ENCODE measurements at regions not wholly inside any gene's neighbourhood (a gene's known extent, or its start where the extent isn't known, plus 50 kb on each side); places are given as distances from the start of the nearest gene placed in this dataset.
"Not testable (repeated sequence)": the region's sequence is repeated elsewhere in the genome, so short reads cannot be mapped to it uniquely, and the experiment has no call there.

GRCh38 chr13:80675442-80675841, 334.5 kb upstream of the SPRY2 start:
- not testable (repeated sequence) for H3K27ac ChIP-seq (ENCODE audit: low read depth, low read length); H3K4me1 ChIP-seq (ENCODE audit: control insufficient read depth in 3 of 3, insufficient read depth in 3 of 3, low read length in 3 of 3); H3K9me3 ChIP-seq (ENCODE audit: control insufficient read depth in 3 of 3, low read length in 3 of 3); H3K9ac ChIP-seq (ENCODE audit: low read depth in 1 of 3, low read length in 3 of 3); H3K4me3 ChIP-seq (ENCODE audit: low read length in 3 of 3); H3K27me3 ChIP-seq (ENCODE audit: control insufficient read depth in 3 of 3, insufficient read depth in 3 of 3, low read length in 3 of 3); H3K36me3 ChIP-seq (ENCODE audit: control insufficient read depth in 3 of 3, insufficient read depth in 3 of 3, low read length in 3 of 3)

- no peaks in the 10 kb centered on the region for H3K36me3 ChIP-seq (ENCODE audit: control insufficient read depth in 3 of 3, insufficient read depth in 3 of 3, low read length in 3 of 3)
- peaks cover 0 to 3% (median 0%) of the 10 kb centered on the region in 3 donors for H3K9me3 ChIP-seq (ENCODE audit: control insufficient read depth in 3 of 3, low read length in 3 of 3)
- no peak overlapping the region for H3K4me3 ChIP-seq (ENCODE audit: low read length in 3 of 3)
- H3K27me3 ChIP-seq (ENCODE audit: control insufficient read depth in 3 of 3, insufficient read depth in 3 of 3, low read length in 3 of 3), result no peaks in the 10 kb centered on the region
- no peaks in the 10 kb centered on the region for H3K4me1 ChIP-seq (ENCODE audit: control insufficient read depth in 3 of 3, insufficient read depth in 3 of 3, low read length in 3 of 3)
- H3K9ac ChIP-seq (ENCODE audit: low read depth in 1 of 3, low read length in 3 of 3), result no peak overlapping the region
- H3K27ac ChIP-seq (ENCODE audit: low read depth, low read length), result no peak overlapping the region
These were observed 330.8 kb upstream of the SPRY2 start for GRCh38 chr13:80671773-80672172.

GRCh38 chr13:80669112-80669511, 328.2 kb upstream of the SPRY2 start:
- no peaks in the 10 kb centered on the region for H3K27me3 ChIP-seq (ENCODE audit: control insufficient read depth in 3 of 3, insufficient read depth in 3 of 3, low read length in 3 of 3)
- no peaks in the 10 kb centered on the region for H3K36me3 ChIP-seq (ENCODE audit: control insufficient read depth in 3 of 3, insufficient read depth in 3 of 3, low read length in 3 of 3)
- peaks cover 0 to 3% (median 0%) of the 10 kb centered on the region in 3 donors for H3K9me3 ChIP-seq (ENCODE audit: control insufficient read depth in 3 of 3, low read length in 3 of 3)
- H3K4me1 ChIP-seq (ENCODE audit: control insufficient read depth in 3 of 3, insufficient read depth in 3 of 3, low read length in 3 of 3), result peaks cover 0 to 3% (median 0%) of the 10 kb centered on the region in 3 donors
- no peak overlapping the region for H3K27ac ChIP-seq (ENCODE audit: low read depth, low read length)
- H3K4me3 ChIP-seq (ENCODE audit: low read length in 3 of 3), result no peak overlapping the region
- no peak overlapping the region for H3K9ac ChIP-seq (ENCODE audit: low read depth in 1 of 3, low read length in 3 of 3)

- H3K9ac ChIP-seq (ENCODE audit: low read depth in 1 of 3, low read length in 3 of 3), result no peak overlapping the region
- no peaks in the 10 kb centered on the region for H3K27me3 ChIP-seq (ENCODE audit: control insufficient read depth in 3 of 3, insufficient read depth in 3 of 3, low read length in 3 of 3)
- no peak overlapping the region for H3K27ac ChIP-seq (ENCODE audit: low read depth, low read length)
These were observed 327.5 kb upstream of the SPRY2 start for GRCh38 chr13:80668452-80668851.

GRCh38 chr13:80666782-80667552, 326.0 kb upstream of the SPRY2 start:
- Histone ChIP-seq H3K27me3 (ENCODE audit: control insufficient read depth in 3 of 3, insufficient read depth in 3 of 3, low read length in 3 of 3) (no peaks in the 10 kb centered on the region), H3K9me3 (ENCODE audit: control insufficient read depth in 3 of 3, low read length in 3 of 3) (peaks cover 0 to 3% (median 0%) of the 10 kb centered on the region in 3 donors), H3K27ac (ENCODE audit: low read depth, low read length) (no peak overlapping the region), H3K4me3 (ENCODE audit: low read length in 3 of 3) (no peak overlapping the region), H3K9ac (ENCODE audit: low read depth in 1 of 3, low read length in 3 of 3) (no peak overlapping the region), H3K36me3 (ENCODE audit: control insufficient read depth in 3 of 3, insufficient read depth in 3 of 3, low read length in 3 of 3) (no peaks in the 10 kb centered on the region), H3K4me1 (ENCODE audit: control insufficient read depth in 3 of 3, insufficient read depth in 3 of 3, low read length in 3 of 3) (peaks cover 0 to 3% (median 0%) of the 10 kb centered on the region in 3 donors)

More at GRCh38 chr13:80668452-80668851, 327.5 kb upstream of the SPRY2 start:
- Histone ChIP-seq H3K9me3 (ENCODE audit: control insufficient read depth in 3 of 3, low read length in 3 of 3) (peaks cover 0 to 3% (median 0%) of the 10 kb centered on the region in 3 donors), H3K36me3 (ENCODE audit: control insufficient read depth in 3 of 3, insufficient read depth in 3 of 3, low read length in 3 of 3) (no peaks in the 10 kb centered on the region), H3K4me1 (ENCODE audit: control insufficient read depth in 3 of 3, insufficient read depth in 3 of 3, low read length in 3 of 3) (peaks cover 0 to 3% (median 0%) of the 10 kb centered on the region in 3 donors), H3K4me3 (ENCODE audit: low read length in 3 of 3) (no peak overlapping the region)

- H3K9me3 ChIP-seq (ENCODE audit: control insufficient read depth in 3 of 3, low read length in 3 of 3), result no peaks in the 10 kb centered on the region
- peaks cover 0 to 3% (median 0%) of the 10 kb centered on the region in 3 donors for H3K4me1 ChIP-seq (ENCODE audit: control insufficient read depth in 3 of 3, insufficient read depth in 3 of 3, low read length in 3 of 3)
- H3K4me3 ChIP-seq (ENCODE audit: low read length in 3 of 3), result no peak overlapping the region
- no peak overlapping the region for H3K27ac ChIP-seq (ENCODE audit: low read depth, low read length)
- no peak overlapping the region for H3K9ac ChIP-seq (ENCODE audit: low read depth in 1 of 3, low read length in 3 of 3)
- H3K27me3 ChIP-seq (ENCODE audit: control insufficient read depth in 3 of 3, insufficient read depth in 3 of 3, low read length in 3 of 3), result no peaks in the 10 kb centered on the region
- no peaks in the 10 kb centered on the region for H3K36me3 ChIP-seq (ENCODE audit: control insufficient read depth in 3 of 3, insufficient read depth in 3 of 3, low read length in 3 of 3)
These were observed 324.9 kb upstream of the SPRY2 start for GRCh38 chr13:80665792-80666333.

GRCh38 chr13:80664950-80665349, 324.0 kb upstream of the SPRY2 start:
- Histone ChIP-seq H3K27ac (ENCODE audit: low read depth, low read length) (no peak overlapping the region), H3K27me3 (ENCODE audit: control insufficient read depth in 3 of 3, insufficient read depth in 3 of 3, low read length in 3 of 3) (no peaks in the 10 kb centered on the region), H3K9me3 (ENCODE audit: control insufficient read depth in 3 of 3, low read length in 3 of 3) (no peaks in the 10 kb centered on the region), H3K4me1 (ENCODE audit: control insufficient read depth in 3 of 3, insufficient read depth in 3 of 3, low read length in 3 of 3) (peaks cover 0 to 3% (median 0%) of the 10 kb centered on the region in 3 donors), H3K4me3 (ENCODE audit: low read length in 3 of 3) (no peak overlapping the region), H3K9ac (ENCODE audit: low read depth in 1 of 3, low read length in 3 of 3) (no peak overlapping the region), H3K36me3 (ENCODE audit: control insufficient read depth in 3 of 3, insufficient read depth in 3 of 3, low read length in 3 of 3) (no peaks in the 10 kb centered on the region)

- H3K36me3 ChIP-seq (ENCODE audit: control insufficient read depth in 3 of 3, insufficient read depth in 3 of 3, low read length in 3 of 3), result no peaks in the 10 kb centered on the region
- H3K27ac ChIP-seq (ENCODE audit: low read depth, low read length), result no peak overlapping the region
- H3K9ac ChIP-seq (ENCODE audit: low read depth in 1 of 3, low read length in 3 of 3), result no peak overlapping the region
- no peak overlapping the region for H3K4me3 ChIP-seq (ENCODE audit: low read length in 3 of 3)
- H3K27me3 ChIP-seq (ENCODE audit: control insufficient read depth in 3 of 3, insufficient read depth in 3 of 3, low read length in 3 of 3), result no peaks in the 10 kb centered on the region
- no peaks in the 10 kb centered on the region for H3K9me3 ChIP-seq (ENCODE audit: control insufficient read depth in 3 of 3, low read length in 3 of 3)
- H3K4me1 ChIP-seq (ENCODE audit: control insufficient read depth in 3 of 3, insufficient read depth in 3 of 3, low read length in 3 of 3), result peaks cover 0 to 3% (median 0%) of the 10 kb centered on the region in 3 donors
These were observed 322.9 kb upstream of the SPRY2 start for GRCh38 chr13:80663788-80664187.

- Histone ChIP-seq H3K4me1 (ENCODE audit: control insufficient read depth in 3 of 3, insufficient read depth in 3 of 3, low read length in 3 of 3) (no peaks in the 10 kb centered on the region), H3K27me3 (ENCODE audit: control insufficient read depth in 3 of 3, insufficient read depth in 3 of 3, low read length in 3 of 3) (no peaks in the 10 kb centered on the region), H3K36me3 (ENCODE audit: control insufficient read depth in 3 of 3, insufficient read depth in 3 of 3, low read length in 3 of 3) (no peaks in the 10 kb centered on the region), H3K27ac (ENCODE audit: low read depth, low read length) (no peak overlapping the region), H3K9ac (ENCODE audit: low read depth in 1 of 3, low read length in 3 of 3) (no peak overlapping the region), H3K4me3 (ENCODE audit: low read length in 3 of 3) (no peak overlapping the region), H3K9me3 (ENCODE audit: control insufficient read depth in 3 of 3, low read length in 3 of 3) (no peaks in the 10 kb centered on the region)
These were observed 317.8 kb upstream of the SPRY2 start for GRCh38 chr13:80658705-80659104.

GRCh38 chr13:80656512-80656904, 315.6 kb upstream of the SPRY2 start:
- no peak overlapping the region for H3K4me3 ChIP-seq (ENCODE audit: low read length in 3 of 3)
- no peaks in the 10 kb centered on the region for H3K27me3 ChIP-seq (ENCODE audit: control insufficient read depth in 3 of 3, insufficient read depth in 3 of 3, low read length in 3 of 3)
- no peaks in the 10 kb centered on the region for H3K4me1 ChIP-seq (ENCODE audit: control insufficient read depth in 3 of 3, insufficient read depth in 3 of 3, low read length in 3 of 3)
- H3K27ac ChIP-seq (ENCODE audit: low read depth, low read length), result no peak overlapping the region
- H3K9me3 ChIP-seq (ENCODE audit: control insufficient read depth in 3 of 3, low read length in 3 of 3), result no peaks in the 10 kb centered on the region
- H3K36me3 ChIP-seq (ENCODE audit: control insufficient read depth in 3 of 3, insufficient read depth in 3 of 3, low read length in 3 of 3), result no peaks in the 10 kb centered on the region
- H3K9ac ChIP-seq (ENCODE audit: low read depth in 1 of 3, low read length in 3 of 3), result no peak overlapping the region
